GM21360 (cell line): ENCODE measurements at regions not wholly inside any gene's neighbourhood (a gene's known extent, or its start where the extent isn't known, plus 50 kb on each side); places are given as distances from the start of the nearest gene placed in this dataset.

Source experiments
- ATAC-seq: cut with Tn5 transposase; IDR thresholded peaks from one replicate; pipeline ENCODE4 v1.9.1; 2021; ENCODE audit warnings: mild to moderate bottlenecking, moderate library complexity; ENCODE audit not compliant: unreplicated experiment

DNA sequence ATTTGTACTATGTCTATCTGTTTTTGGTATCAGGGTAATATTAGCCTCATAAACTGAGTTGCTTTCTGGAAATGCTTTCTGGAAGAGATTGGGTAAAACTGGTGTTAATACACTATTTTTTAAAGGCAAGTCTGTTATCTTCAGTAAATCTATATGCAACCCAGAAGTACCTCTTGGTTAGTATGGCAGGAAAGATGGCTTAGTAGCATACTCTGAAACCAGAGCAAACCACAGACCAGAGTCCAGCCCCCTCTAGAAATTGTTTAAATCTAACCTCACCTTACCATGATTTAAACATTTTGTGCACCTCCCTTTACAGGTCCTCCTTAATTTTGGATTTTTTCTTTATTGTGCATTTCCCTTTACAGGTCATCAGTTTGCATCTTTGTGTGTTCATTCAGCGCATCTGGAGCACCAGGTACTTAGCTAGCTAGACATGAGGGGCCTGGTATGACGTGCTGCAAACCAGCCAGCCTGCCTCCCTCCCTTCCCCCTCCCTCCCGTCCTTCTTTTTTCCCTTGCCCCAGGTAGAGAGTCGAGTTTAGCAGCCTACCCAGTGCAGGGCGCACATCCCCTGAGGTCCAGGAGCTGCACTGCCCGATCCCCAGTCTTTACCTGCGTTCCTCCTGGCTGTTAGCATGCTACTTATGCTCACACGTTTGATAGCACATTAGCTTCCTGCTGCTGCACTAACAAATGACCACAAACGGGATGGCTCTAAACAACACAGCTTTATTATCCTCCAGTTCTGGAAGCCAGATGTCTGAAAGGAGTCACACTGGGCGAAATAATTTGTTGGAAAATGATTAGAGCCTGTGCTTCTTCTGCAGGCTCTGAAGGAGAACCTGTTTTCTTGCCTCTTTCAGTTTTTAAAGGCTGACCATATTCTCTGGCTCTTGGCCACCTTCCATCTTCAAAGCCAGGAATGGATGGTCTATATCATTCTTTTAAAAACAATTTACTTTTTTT lies 299.9 kb upstream of the HABP2 start:
- ATAC-seq: no peak

DNA sequence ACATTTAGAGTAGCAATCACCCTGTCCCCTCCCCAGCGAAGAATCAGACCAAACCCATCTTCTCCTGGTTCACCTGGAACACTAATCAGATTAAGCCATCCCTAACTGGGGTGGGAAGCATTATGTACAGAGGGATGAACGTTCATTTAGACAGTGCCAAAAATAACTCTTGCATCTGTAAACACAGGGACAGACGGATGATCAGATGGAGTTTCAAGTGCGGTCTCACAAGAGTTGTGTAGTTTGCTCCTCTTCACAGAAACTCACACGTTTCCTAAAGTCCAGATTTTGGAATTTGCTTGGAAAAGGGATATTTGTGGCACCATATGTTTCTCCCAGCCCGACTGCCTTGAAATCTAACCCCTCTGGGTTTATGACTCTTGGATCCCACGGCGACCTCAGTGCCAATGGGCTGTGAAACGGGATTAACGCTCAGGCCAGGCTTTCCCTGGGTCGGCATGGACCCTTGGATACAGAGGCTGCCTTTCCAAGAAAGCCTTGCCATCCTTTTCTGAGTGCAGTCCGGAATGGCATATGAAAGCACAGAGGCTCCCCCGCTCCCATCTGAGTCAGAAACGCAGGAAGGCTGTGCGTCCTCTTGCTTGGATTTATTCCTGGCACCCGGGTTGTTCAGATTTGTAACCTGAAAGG lies 293.2 kb upstream of the HABP2 start:
- ATAC-seq: no peak

DNA sequence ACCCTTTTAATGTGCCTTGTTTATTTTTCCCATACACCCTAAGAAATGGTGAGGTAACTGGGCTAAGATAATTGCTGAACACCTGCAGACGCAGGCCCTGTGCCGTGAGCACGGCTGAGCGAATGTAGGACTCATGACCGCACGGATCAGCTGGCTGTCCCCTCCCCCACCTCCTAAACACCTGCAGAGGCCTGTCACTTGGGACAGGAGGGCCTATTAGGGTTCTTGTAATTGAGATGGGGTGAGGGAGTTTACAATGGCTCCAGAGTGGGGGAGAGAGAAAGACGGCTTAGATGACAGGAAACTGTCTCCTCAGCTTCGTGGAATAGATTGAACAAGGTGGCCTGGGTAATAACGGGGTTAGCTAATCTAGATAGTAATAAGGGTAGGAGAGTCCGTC lies 291.7 kb upstream of the HABP2 start:
- no peak for ATAC-seq

DNA sequence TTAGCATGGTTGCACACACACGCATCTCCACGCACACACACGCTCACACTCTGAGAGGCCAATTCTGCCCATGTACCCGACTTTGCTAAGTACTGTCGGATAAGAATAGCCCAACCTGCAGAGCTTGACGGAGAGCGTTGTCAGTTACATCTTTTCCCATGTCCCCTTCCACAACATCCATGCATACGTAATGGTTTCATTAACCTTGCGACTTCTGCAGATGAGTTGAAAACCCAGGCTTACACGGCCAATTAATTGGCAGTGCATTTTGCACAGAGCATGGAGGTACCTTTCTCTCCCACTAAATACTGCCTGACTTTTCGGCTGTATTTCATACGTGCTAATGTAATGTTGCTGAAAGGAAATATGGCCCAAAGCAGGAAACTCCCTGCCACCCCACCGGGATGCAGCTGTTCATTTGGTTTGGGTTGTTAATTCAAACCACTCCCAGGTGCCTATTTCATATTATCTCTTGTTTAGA lies 291.2 kb upstream of the HABP2 start:
- no peak for ATAC-seq

DNA sequence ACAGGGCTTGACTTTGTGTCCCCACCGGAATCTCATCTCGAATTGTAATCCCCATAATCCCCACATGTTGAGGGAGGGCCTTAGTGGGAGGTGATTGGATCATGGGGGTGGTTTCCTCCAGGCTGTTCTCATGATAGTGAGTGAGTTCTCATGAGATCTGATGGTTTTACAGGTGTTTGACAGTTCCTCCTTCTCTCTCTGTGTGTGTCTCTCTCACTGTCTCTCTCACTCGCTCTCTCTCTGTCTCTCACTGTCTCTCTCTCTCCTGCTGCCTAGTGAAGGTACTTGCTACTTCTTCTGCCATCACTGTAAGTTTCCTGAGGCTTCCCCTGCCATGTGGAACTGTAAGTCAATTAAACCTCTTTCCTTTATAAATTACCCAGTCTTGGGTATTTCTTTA lies 289.8 kb upstream of the HABP2 start:
- no peak for ATAC-seq

DNA sequence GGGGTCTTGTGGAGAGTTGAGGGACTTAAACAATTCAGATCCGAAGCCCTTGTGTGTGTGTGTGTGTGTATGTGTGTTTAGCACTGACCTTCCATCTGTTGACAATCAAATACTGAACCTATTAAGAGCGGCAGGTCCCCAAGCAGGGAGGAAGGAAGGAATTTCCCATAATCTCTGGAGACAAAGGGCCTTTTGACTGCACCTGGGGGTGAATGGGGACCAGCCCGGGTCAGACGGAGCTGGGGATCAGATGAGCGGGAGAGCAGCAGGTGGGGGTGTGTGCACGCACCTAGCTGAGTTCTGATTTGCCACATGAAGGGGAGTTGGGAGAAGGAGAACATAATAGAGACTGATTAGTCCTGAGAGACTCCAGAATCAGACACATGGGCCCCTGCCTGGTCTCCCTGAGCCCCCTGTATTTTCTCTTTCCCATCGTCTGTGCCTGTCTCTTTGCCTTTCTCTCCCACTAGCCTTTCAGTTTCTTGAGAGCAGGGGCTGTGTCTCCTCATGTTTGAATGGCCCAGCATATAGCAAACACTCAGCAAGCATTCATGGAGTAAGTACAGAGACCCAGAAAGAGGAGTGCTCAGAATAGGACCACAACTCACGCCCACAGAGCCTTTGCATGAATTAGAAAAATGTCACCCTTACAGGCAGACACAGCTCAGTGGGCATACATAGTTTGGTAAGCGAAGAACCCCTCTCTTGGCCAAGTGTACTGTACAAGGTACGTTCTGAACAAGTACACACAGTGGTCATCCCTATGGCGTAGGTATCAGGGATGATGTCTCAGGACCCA lies 288.3 kb upstream of the HABP2 start:
- no peak for ATAC-seq

DNA sequence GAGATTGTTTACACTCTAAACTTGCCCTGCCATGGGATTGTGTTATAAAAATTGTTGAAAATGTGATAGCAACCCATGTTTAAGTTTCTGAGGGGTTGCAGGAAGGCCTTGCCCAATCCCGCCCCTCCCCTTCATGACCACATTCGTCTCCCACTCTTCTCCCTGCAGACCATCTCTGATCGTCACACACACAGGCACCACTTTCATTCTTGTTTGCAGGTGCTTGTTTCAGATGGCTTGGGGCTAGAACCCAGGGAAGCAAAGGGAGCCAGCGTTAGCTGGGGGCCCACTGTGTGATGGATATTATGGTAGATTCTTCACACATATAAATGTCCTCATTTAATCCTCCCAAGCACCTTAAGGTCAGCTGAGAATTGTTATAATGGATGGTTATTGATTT lies 286.7 kb upstream of the HABP2 start:
- ATAC-seq: no peak

DNA sequence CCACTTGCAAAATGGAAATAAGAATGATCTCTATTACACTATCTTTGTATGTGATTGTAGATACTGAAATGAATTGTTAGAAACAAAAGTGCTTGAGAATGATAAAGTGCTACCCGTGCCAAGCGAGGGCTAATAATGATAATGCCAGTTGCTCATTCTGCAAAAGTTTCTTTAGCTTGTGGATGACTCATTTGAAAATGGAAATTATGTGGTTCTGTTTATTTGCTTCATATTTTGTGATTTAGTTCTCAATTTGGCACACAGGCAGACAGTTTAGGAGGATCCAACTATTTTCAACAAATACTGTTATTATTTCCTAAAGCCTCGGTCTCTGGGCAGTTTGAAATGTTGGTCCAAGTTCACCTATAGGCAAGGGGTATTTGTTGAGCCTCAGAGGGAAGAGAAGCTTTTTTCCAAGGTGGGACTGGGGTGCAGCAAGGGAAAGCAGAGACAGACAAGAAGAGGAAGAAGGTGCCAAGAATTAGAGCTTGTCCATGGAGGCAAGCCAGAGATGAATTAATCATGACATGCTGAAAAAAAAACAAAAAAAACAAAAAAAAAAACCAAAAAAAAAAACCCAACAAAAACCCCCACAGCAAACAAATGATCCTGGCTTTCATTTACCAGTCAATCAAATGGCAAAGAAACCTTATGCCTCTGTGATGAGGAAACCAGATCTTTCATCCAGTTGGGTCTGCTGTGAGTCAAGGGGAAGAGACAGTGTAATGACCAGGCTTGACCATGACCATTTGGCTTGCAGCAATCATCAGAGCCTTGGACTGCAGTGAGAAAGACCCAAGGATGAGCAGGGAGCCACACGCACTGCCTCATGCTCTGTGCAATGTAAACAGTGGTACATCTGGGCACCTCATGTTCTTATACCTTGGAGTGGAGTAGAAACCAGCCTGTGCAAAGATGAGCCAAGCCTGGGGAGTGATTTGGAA lies 285.0 kb upstream of the HABP2 start:
- ATAC-seq: no peak

DNA sequence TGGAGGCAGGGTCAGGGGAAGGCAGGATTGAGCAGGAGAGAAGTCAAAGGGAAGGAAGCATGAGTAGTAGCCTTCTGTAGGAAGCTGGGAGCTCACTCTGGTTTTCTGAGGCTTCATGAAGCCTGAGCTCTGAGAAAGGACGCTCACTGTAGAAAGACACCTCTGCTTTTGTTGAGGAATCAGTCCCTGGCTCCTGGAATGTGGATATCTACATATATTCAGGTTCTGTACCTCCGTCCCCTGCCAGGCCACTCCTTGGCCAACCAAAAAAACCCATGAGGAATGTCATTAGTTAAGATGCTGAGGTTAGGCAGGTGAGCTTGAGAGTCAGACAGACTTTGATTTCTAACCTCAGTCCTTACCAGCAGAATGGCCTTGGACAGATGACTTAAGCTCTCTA lies 283.5 kb upstream of the HABP2 start:
- ATAC-seq: no peak

DNA sequence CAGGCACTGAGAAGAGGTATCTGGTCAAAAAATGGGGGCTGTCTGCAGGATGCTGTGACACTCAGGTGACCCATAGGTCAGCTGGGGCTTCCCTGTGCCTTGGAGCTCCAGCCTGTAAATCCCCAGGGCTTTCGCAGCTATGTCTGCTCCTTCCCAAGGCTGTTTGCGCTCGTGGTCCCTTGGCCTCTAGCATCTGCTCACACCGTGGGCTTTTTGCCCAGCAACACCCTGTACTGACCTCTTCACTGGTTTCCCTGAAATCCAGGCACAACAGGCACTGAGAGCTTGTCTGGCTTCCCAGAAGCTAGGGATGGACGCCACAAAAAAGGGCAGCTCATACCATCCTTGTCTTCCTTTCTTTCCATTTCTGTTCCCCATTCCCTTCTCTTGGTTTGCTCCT lies 280.3 kb upstream of the HABP2 start:
- no peak for ATAC-seq

DNA sequence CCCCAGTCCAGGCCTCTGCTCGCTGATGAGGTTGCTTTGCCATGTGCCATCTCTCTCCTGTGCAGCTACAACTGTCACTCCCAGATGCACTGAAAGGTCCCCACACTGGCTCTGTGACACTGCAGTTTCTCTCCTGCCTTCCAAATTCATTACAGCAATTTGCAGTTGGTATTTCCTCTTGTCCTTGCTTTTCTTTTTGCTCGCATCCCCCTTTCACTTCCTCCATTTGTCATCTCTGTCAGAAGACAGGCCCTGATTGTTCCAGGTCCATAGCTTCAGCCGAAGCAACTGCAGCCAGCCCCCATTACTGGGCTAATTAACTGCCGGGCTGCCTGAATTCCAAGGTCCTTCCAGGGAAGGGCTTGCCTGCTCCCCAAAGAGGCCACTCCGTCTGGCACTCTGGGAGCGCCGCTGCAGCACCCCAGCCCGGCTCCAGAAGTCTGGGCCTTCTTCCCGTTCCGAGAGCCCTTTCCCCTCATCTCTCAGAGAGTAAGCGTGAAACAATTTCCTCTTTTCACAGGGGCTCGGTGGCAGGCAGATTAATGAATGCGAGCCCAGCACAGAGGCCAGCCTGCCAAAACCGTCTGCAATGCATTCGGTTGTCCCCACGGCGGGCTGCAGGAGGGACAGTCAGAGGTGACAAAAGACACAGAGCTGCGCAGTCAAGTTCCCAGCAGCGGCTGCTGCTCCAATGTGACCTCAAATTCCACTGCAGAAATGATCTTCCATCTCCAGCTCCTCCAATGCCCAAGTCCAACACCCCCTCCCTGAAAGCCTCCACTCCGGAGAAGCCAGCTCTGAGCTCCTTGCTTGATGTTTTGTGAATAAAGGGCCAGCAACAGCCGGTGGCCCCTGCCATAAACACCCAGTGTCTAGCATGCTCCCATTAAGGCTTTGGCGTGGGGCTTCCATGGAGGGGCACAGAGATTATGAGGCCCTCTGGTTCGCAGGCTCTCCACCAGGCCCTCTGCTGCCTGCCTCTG lies 279.4 kb upstream of the HABP2 start:
- ATAC-seq: no peak

DNA sequence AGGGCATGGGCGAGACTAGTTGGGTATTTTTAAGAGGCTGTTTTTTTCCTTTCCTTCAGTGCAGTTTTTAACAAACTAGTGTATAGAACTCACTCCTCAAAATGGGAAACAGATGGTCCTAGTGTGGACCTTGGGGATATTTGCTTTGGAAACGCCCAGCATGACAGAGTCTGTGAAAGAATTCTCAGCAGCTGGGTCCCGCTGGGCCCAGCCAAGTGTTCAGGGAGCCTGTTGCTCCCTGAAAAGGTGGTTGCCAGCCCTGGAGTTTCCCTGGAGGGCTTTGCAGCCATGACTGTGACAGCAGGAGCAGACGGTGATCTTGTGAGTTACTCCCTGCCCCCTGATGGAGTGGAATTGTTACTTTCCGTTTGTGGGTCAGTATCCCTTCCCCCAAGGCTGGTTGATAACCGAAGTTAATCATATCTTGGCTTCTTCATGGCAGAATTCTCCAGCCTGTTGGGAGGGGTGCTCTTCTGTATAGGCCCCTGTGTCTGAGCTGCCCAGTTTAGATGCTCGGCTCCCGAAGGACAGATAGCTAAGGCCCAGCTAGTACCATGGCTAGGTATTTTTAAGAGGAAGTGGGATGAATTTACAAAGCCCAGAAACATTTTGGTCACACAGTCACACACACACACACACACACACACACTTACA lies 278.6 kb upstream of the HABP2 start:
- no peak for ATAC-seq

DNA sequence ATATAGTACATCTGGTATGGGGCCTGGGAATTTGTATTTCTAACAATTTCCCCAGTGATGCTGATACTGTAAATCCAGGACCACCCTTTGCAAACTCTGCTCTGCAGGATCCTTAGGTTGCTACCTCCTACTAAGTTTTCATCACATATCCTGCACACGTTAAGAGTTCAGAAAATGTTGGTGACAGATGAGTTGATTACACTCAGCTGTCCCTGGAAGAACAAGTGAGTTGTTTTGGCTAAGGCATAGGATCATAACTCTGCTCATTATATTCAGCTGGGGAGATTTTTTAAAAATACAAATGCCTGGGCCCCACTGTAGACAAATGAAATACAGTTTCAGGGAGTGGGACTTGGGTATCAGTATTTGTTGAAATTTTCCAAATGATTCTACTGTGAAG lies 274.6 kb upstream of the HABP2 start:
- ATAC-seq: no peak

DNA sequence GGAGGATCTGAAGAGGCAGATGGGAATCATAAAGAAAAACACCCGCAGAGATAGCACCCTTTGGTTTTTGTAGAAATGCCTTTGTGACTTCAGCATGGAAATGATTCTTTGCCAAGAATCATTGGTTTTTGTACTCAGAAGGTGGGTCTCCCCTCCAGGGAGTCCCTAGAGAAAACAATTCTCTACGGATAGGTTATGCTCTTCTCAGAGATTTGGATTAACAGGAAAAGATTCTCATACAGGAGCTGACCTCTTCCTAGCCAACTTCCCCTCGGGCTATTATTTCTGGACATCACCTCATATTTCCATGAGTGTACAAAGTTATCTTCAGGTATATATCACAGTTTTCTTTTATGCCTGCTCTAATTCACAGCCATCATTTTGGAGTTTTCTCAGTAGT lies 274.2 kb upstream of the HABP2 start:
- no peak for ATAC-seq

DNA sequence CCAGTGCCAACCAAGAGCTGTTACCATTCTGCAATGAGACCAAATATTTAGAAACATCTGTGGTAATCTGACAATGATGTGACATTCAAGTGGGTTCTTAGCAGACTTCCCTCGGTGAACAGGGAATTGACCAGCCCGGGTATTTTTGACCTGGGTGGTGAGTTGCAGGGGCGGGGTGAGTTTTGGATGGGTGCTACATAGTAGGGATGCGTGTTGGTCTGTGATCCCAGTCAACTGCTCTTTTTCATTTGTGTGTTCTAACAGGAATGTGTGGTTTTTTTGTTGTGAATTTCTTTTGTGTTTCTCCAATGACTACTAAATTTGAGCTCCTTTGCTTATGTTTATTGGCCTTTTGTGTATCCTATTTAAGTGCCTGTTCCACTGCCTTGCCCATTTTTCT lies 273.6 kb upstream of the HABP2 start:
- no peak for ATAC-seq

DNA sequence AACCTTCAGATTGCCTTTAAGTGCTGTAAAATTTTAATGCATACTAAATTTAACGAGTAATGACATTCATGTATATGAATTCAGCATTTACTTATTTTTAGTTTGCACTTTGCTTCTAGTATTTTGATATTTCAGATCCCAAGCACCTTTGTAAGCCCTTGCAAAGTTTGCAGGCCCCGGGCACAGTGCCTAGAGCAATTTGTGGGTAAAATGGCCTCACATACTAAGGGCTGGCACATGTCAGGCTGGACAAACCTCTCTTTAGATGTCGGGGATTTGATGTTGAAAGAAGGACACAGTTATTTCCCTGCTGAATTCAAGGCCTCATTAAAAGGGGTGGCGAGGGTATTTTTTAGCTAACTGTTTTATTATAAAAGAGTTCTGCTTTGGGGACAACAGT lies 270.3 kb upstream of the HABP2 start:
- ATAC-seq: no peak

DNA sequence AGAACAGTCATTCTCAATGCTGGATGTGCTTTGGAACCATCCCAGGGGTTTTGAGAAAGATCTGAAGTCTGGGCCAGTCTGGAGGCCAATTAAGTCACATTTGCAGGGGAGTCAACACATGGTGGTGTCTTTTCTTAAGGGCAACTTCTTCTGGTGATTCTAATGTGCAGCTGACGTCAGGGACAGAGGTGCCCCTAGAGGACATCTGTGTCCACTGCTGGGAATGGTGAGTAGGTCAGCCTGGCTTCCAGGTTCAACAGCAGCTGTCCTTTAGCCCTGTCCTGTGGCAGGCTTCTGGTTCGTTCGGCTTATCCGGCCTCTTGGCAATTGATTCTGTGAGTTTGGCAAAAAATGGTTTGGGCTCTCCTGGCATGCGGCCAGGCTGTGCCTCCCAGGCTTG lies 269.7 kb upstream of the HABP2 start:
- ATAC-seq: no peak

DNA sequence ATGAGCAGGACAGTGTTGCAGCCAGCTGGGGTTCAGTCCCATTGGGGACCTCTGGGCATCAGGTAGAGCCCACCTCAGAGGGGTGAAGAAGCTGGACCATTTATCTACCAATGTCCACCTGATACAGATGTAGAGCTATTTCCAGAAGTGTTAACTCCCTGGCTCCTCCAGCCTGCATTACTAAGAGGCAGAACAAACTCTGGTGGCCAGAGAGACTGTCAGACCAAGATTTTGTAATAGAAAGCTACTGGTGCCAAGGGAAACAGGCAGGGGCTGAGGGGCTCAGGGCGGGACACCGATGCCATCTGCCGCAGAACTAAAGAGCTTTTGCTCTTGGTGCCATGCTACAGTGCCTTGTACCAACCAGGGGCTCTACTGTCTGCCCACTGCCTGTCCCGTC lies 268.2 kb upstream of the HABP2 start:
- no peak for ATAC-seq

DNA sequence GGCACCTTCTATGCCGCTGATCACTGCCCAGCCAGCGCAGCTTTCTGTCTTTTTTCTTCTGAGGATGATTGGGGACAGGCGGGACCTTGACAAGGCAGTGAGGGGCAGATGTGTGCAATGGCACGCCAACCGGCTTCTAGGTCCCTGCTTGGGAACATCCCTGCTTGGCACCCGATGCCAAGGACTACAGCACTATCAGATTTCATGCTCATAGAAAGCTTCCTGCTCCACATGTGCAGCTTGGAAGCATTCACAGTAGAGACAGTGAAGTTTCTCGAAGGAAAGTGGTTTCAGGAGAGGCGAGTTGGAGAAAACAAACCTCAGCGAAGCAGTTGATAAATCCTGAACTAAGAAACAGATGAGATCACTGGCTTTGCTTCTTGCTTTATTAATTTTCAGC lies 267.5 kb upstream of the HABP2 start:
- ATAC-seq: no peak
